Right lobe of liver (tissue), 4 donors: ENCODE measurements at regions not wholly inside any gene's neighbourhood (a gene's known extent, or its start where the extent isn't known, plus 50 kb on each side); places are given as distances from the start of the nearest gene placed in this dataset.

ENCODE experiments used
- CTCF ChIP-seq, 4 donors: fragments of 200-600 bp in 3 of 4; fragments of 450-650 bp in 1 of 4; IDR thresholded peaks; one replicate each; pipeline versions ENCODE4 v1.5.1 to v1.8.0; 2016 to 2022; ENCODE audit warnings: antibody characterized with exemption in 4 of 4, mild to moderate bottlenecking in 2 of 4
- POLR2A ChIP-seq: fragments of 450-650 bp; IDR thresholded peaks from one replicate; pipeline ENCODE4 v1.6.1; 2017; ENCODE audit warnings: antibody characterized with exemption, mild to moderate bottlenecking
- donor health status: DM: no; HTN: no; CAD: no.
- donor health status: DM: no; HTN: no; CAD: no.
- donor health status: DM: no; HTN: yes; CAD: no.

- TF ChIP-seq CTCF (IDR thresholded peaks at IDR 0.05) = no peak
- no peak for TF ChIP-seq POLR2A
Measured at GRCh38 chr6:140854318-140854717, 1278.4 kb upstream of the GJE1 start.
